Astrocyte of the spinal cord (primary cell): ENCODE measurements at regions not wholly inside any gene's neighbourhood (a gene's known extent, or its start where the extent isn't known, plus 50 kb on each side); places are given as distances from the start of the nearest gene placed in this dataset.

Experiments
- DNase-seq: peaks from one replicate; pipeline ENCODE4 v3.0.0; 2011; ENCODE audit warnings: low read depth, low spot score
- H3K4me3 ChIP-seq: 2 replicates; pipeline ENCODE4 v1.5.1; 2011; ENCODE audit warnings: low read depth, mild to moderate bottlenecking, low read length, moderate library complexity
- in situ Hi-C: cut with HindIII; loops from 2 replicates; pipeline ENCODE4 v1.10.0; 2017; ENCODE audit warnings: low sequenced_read_pairs
- TF ChIP-seq, protein P1 (sequence below): IDR thresholded peaks from 2 replicates; pipeline ENCODE4 v1.5.1; 2012; ENCODE audit warnings: low read depth, mild to moderate bottlenecking, low read length, inconsistent platforms

DNA sequence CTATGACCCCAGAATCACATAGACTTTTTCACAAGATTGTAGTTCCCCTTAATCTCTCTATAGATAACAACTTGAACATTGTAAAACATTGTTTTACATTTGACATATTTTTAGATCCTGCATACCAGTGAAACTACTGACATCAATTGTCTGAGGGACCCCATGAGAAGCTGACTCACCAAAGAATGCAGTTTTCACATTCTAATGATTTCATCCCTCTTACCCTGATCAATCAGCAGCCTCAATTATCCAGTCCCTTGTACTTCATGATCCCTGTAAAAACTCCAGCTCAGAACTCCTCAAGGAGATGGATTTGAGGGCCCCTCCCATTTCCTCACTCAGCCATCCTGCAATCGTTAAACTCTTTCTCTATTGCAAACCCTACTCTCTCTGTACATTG, 411.0 kb upstream of the NDST3 start:
- H3K4me3 ChIP-seq, result no peak overlapping the region
- no peak for DNase-seq
- TF ChIP-seq, protein P1, sequence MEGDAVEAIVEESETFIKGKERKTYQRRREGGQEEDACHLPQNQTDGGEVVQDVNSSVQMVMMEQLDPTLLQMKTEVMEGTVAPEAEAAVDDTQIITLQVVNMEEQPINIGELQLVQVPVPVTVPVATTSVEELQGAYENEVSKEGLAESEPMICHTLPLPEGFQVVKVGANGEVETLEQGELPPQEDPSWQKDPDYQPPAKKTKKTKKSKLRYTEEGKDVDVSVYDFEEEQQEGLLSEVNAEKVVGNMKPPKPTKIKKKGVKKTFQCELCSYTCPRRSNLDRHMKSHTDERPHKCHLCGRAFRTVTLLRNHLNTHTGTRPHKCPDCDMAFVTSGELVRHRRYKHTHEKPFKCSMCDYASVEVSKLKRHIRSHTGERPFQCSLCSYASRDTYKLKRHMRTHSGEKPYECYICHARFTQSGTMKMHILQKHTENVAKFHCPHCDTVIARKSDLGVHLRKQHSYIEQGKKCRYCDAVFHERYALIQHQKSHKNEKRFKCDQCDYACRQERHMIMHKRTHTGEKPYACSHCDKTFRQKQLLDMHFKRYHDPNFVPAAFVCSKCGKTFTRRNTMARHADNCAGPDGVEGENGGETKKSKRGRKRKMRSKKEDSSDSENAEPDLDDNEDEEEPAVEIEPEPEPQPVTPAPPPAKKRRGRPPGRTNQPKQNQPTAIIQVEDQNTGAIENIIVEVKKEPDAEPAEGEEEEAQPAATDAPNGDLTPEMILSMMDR, result no peak
- in situ Hi-C loops, result no loop called here

DNA sequence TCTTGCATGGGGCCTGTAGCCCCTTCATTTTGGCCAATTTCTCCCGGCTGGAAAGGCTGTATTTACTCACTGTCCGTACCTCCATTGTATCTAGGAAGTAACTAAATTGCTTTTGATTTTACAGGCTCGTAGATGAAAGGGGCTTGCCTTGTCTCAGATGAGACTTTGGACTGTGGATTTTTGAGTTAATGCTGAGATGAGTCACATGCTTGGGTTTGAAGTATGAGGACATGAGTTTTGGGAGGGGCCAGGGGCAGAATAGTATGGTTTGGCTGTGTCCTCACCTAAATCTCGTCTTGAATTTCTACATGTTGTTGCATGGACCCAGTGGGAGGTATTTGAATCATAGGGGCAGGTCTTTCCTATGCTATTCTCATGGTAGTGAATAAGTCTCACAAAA, 407.6 kb upstream of the NDST3 start:
- H3K4me3 ChIP-seq, result no peak overlapping the region
- TF ChIP-seq, protein P1, result no peak
- in situ Hi-C loops, result no loop called here
- DNase-seq, result no peak

DNA sequence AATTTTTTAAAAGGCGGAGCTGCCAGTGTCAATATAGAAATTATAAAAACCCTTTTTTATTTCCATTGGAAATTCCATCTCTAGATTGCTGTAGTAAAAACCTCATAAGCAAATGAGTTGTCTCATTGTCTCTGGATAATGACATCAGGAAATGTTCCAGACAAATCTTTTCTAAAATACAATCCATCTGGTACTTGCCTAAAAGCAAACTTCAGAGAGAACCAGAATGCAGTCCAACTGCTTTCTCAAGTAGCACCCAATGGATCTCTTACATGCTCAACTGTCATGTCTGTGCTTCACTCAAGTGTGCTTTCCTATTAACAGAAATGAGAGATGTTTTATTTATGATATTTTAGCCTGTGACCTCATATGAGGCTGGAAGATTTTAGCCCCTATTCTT, 399.6 kb upstream of the NDST3 start:
- H3K4me3 ChIP-seq, result no peak overlapping the region
- TF ChIP-seq, protein P1, result no peak
- DNase-seq, result no peak
- in situ Hi-C loops, result no loop called here

DNA sequence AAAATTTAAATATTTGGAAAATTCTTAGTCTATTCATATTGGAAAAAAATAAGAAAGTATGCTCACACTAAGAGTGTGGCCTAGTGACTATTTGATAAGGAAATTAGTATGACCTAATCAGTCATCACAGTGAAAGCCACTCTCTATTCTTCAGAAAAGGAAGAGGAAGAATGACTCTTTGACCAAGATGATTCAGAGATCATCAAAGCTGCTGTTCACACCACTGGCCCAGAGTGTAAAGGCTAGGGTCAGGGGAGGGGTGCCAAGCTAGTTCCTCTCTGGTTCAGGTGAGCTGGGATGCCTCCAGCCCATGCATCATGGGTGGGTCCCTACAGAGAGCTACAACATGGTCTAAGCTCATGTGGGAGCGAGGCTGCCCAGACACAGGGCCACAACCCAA, 396.9 kb upstream of the NDST3 start:
- in situ Hi-C loops, result no loop called here

DNA sequence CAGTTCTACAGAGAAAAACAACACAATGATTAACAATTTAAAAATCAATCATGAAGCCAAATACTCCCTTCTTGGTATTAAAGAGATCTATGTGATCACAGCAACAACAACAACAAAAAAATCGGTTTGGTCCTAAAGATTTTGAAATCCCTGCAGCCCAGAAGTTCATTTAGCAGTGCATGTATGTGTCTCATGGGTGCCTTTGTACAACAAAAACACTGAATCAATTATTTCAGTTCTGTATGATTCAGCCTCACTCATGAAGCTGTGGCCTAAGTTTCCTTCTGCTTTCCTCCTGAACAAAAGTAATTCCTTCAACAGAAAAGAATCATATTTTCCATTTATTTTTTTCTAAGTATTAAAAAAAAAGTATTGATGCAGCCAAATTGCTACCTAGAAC, 393.4 kb upstream of the NDST3 start:
- in situ Hi-C loops, result no loop called here
- TF ChIP-seq, protein P1, result no peak
- H3K4me3 ChIP-seq, result no peak overlapping the region
- no peak for DNase-seq

More for the DNA sequence above, 396.9 kb upstream of the NDST3 start:
- DNase-seq, result no peak
- no peak overlapping the region for H3K4me3 ChIP-seq
- TF ChIP-seq, protein P1, result no peak

DNA sequence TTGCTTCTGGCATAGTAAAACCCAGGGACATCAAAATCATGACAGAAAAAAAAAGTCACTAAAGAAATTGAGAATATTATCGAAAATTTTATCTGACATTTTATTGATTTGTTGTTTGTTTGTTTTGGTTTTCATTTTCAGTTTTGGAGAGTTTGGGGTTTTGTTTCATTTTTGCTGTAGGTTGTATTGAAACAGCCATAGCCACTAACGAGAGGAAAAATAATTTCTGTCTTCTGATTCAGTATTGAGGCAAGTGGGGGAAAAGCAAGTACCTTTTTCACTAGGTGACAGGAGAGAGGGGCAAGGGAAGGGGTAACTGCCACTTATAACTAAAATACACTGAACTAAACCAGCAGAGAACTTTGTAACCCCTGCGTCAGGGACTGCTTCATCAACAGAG, 392.8 kb upstream of the NDST3 start:
- in situ Hi-C loops, result no loop called here
- no peak overlapping the region for H3K4me3 ChIP-seq
- no peak for DNase-seq
- TF ChIP-seq, protein P1, result no peak

DNA sequence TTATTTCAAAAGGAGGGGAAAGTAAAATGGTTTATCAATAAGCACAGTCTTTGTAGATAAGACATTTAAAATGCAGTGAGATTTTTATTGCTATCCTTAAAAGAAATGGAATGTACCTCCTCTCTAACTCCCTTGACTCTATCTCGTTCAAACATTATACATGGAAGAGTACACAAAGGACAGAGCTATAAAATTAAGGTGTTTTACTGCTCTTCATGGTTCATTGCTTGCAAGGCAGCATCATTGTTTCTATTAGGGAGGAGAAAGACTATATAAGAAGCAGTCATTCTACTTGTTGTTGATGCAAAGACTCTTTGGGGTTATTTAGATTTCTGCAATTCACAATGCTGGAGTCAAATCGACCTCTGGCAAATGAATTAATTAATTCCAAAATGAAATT, 380.2 kb upstream of the NDST3 start:
- TF ChIP-seq, protein P1, result no peak
- no peak for DNase-seq
- H3K4me3 ChIP-seq, result no peak overlapping the region
- in situ Hi-C loops, result no loop called here
